DOHH2 (cell line): ENCODE measurements at regions not wholly inside any gene's neighbourhood (a gene's known extent, or its start where the extent isn't known, plus 50 kb on each side); places are given as distances from the start of the nearest gene placed in this dataset.

Experiments used
- H3F3A ChIP-seq: fragments of 200-600 bp; sonication (generic), shearing (Covaris generic); 2 replicates; pipeline ENCODE4 v1.6.0; 2016; ENCODE audit warnings: antibody characterized with exemption, mild to moderate bottlenecking; ENCODE audit not compliant: control insufficient read depth, insufficient read depth
- H3K27ac ChIP-seq: fragments of 200-600 bp; sonication (generic); 2 replicates; pipeline ENCODE4 v1.5.1; 2014; ENCODE audit warnings: low read depth, mild to moderate bottlenecking, low read length, moderate library complexity
- H3K27me3 ChIP-seq: fragments of 200-600 bp; sonication (generic); 2 replicates; pipeline ENCODE4 v1.6.1; 2014; ENCODE audit warnings: mild to moderate bottlenecking, low read length, mixed read lengths; ENCODE audit not compliant: control insufficient read depth
- H3K36me3 ChIP-seq: fragments of 200-600 bp; sonication (generic); 2 replicates; pipeline ENCODE4 v1.6.1; 2014; ENCODE audit warnings: mild to moderate bottlenecking, low read length, moderate library complexity, mixed read lengths; ENCODE audit not compliant: control insufficient read depth
- H3K4me1 ChIP-seq: fragments of 200-600 bp; sonication (generic); 2 replicates; pipeline ENCODE4 v1.6.1; 2014; ENCODE audit warnings: mild to moderate bottlenecking, low read length, mixed read lengths; ENCODE audit not compliant: control insufficient read depth
- H3K4me2 ChIP-seq: fragments of 200-600 bp; sonication (generic); 2 replicates; pipeline ENCODE4 v1.6.0; 2014; ENCODE audit warnings: mild to moderate bottlenecking, low read length, moderate library complexity
- H3K4me3 ChIP-seq: fragments of 200-600 bp; sonication (generic); 2 replicates; pipeline ENCODE4 v1.5.1; 2014; ENCODE audit warnings: mild to moderate bottlenecking, low read length, mixed read lengths
- H3K79me2 ChIP-seq: fragments of 200-600 bp; sonication (generic); 2 replicates; pipeline ENCODE4 v1.6.1; 2014; ENCODE audit warnings: mild to moderate bottlenecking, low read length, mixed read lengths; ENCODE audit not compliant: control insufficient read depth
- H3K9me2 ChIP-seq: fragments of 200-600 bp; sonication (generic); replicated peaks from 2 replicates; pipeline ENCODE4 v1.6.1; 2014; ENCODE audit warnings: mild to moderate bottlenecking, low read length, mixed read lengths; ENCODE audit not compliant: control insufficient read depth
- H3K9me3 ChIP-seq: fragments of 200-600 bp; sonication (generic); 2 replicates; pipeline ENCODE4 v1.6.1; 2014; ENCODE audit warnings: antibody characterized with exemption, low read length, mixed read lengths; ENCODE audit not compliant: control insufficient read depth, insufficient read depth
- H4K20me1 ChIP-seq: fragments of 200-600 bp; sonication (generic); 2 replicates; pipeline ENCODE4 v1.6.0; 2014; ENCODE audit warnings: low read depth, mild to moderate bottlenecking, antibody characterized with exemption, low read length, moderate library complexity; ENCODE audit not compliant: control insufficient read depth, insufficient read depth
- EZH2phosphoT487 ChIP-seq: fragments of 200-600 bp; sonication (generic); IDR thresholded peaks from 2 replicates; pipeline ENCODE4 v1.6.1; 2017; ENCODE audit warnings: borderline replicate concordance, mild to moderate bottlenecking, antibody characterized with exemption, low read length, moderate library complexity, mixed read lengths
- TF ChIP-seq, protein P1 (sequence below): fragments of 200-600 bp; sonication (generic); IDR thresholded peaks from one replicate; pipeline ENCODE4 v1.5.1; 2014; ENCODE audit warnings: antibody characterized with exemption, mild to moderate bottlenecking, low read depth, low read length; ENCODE audit not compliant: poor library complexity, severe bottlenecking

DNA sequence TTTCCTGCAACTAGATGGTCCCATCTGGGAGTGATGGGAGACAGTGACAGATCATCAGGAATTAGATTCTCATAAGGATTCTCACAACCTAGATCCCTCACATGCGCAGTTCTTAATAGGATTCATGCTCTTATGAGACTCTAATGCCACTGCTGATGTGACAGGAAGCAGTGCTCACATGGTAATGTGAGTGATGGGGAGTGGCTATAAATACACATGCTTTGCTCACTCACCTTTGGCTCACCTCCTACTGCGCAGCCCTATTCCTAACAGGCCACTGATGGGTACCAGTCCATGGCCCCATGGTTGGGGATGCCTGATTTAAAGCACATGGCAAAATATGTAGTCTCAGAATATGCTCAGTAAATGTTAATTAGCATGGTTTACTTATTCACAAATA lies 80.6 kb upstream of the MBOAT1 start:
- H3K4me1 ChIP-seq, result no peaks in the 10 kb centered on the region
- no peak overlapping the region for H3K4me2 ChIP-seq
- no peak overlapping the region for H3K4me3 ChIP-seq
- TF ChIP-seq, protein P1, sequence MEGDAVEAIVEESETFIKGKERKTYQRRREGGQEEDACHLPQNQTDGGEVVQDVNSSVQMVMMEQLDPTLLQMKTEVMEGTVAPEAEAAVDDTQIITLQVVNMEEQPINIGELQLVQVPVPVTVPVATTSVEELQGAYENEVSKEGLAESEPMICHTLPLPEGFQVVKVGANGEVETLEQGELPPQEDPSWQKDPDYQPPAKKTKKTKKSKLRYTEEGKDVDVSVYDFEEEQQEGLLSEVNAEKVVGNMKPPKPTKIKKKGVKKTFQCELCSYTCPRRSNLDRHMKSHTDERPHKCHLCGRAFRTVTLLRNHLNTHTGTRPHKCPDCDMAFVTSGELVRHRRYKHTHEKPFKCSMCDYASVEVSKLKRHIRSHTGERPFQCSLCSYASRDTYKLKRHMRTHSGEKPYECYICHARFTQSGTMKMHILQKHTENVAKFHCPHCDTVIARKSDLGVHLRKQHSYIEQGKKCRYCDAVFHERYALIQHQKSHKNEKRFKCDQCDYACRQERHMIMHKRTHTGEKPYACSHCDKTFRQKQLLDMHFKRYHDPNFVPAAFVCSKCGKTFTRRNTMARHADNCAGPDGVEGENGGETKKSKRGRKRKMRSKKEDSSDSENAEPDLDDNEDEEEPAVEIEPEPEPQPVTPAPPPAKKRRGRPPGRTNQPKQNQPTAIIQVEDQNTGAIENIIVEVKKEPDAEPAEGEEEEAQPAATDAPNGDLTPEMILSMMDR, result no peak
- no peak for TF ChIP-seq EZH2phosphoT487
- no peaks in the 10 kb centered on the region for H4K20me1 ChIP-seq
- no peaks in the 10 kb centered on the region for H3K36me3 ChIP-seq
- no peak overlapping the region for H3K27ac ChIP-seq
- H3K79me2 ChIP-seq, result no peaks in the 10 kb centered on the region
- no peaks in the 10 kb centered on the region for H3F3A ChIP-seq
- no peaks in the 10 kb centered on the region for H3K9me3 ChIP-seq
- H3K27me3 ChIP-seq, result no peaks in the 10 kb centered on the region
- H3K9me2 ChIP-seq, result no peaks in the 10 kb centered on the region

- Histone ChIP-seq H3K4me2 (no peak overlapping the region), H3K27ac (no peak overlapping the region), H3K27me3 (no peaks in the 10 kb centered on the region), H3K4me1 (no peaks in the 10 kb centered on the region), H3K79me2 (no peaks in the 10 kb centered on the region), H3K36me3 (no peaks in the 10 kb centered on the region), H3K9me3 (no peaks in the 10 kb centered on the region), H3F3A (no peaks in the 10 kb centered on the region), H3K4me3 (no peak overlapping the region), H4K20me1 (no peaks in the 10 kb centered on the region), H3K9me2 (no peaks in the 10 kb centered on the region)
- no peak for TF ChIP-seq EZH2phosphoT487
- TF ChIP-seq, protein P1, result no peak
These were observed 89.0 kb upstream of the MBOAT1 start for GRCh38 chr6:20301256-20301655.

- Histone ChIP-seq H3K27me3 (no peaks in the 10 kb centered on the region), H4K20me1 (no peaks in the 10 kb centered on the region), H3K4me1 (no peaks in the 10 kb centered on the region), H3K4me3 (no peak overlapping the region), H3K79me2 (no peaks in the 10 kb centered on the region), H3K4me2 (no peak overlapping the region), H3K9me3 (no peaks in the 10 kb centered on the region), H3K27ac (no peak overlapping the region), H3K9me2 (no peaks in the 10 kb centered on the region), H3K36me3 (no peaks in the 10 kb centered on the region), H3F3A (no peaks in the 10 kb centered on the region)
- no peak for TF ChIP-seq EZH2phosphoT487
- TF ChIP-seq, protein P1, result no peak
These were observed 89.9 kb upstream of the MBOAT1 start for GRCh38 chr6:20302168-20302567.

DNA sequence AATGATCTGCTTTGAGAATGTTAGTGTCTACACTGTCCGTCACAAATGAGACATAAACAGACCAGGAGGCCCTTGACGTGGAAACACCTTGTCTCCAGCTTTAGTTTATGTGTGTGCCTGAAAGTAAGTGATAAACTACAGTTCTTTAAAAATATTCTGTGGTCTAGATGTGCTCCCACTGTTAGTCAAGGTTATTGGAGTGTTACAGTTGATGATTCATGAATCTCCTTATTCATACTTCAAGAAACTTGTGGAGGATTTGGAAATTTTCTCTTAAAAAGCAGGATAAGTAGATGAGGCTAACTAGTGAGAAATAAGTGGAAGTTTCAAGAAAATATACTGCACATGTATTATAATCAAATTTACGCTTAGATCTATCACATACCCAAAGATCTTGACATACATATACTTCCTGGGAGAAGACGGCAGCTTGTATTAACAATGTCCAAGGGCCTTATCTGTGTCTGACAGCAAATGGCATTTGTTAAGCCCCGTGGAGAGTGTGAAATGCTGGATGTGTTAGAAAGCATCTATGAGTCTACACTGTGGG lies 90.5 kb upstream of the MBOAT1 start:
- Histone ChIP-seq H3K36me3 (no peaks in the 10 kb centered on the region), H4K20me1 (no peaks in the 10 kb centered on the region), H3F3A (no peaks in the 10 kb centered on the region), H3K79me2 (no peaks in the 10 kb centered on the region), H3K9me3 (no peaks in the 10 kb centered on the region), H3K27me3 (no peaks in the 10 kb centered on the region), H3K27ac (no peak overlapping the region), H3K4me3 (no peak overlapping the region), H3K4me2 (no peak overlapping the region), H3K4me1 (no peaks in the 10 kb centered on the region), H3K9me2 (no peaks in the 10 kb centered on the region)
- TF ChIP-seq EZH2phosphoT487, result no peak
- TF ChIP-seq, protein P1, result no peak
